HG02642 (cell line): ENCODE measurements at regions not wholly inside any gene's neighbourhood (a gene's known extent, or its start where the extent isn't known, plus 50 kb on each side); places are given as distances from the start of the nearest gene placed in this dataset.
"Not testable (repeated sequence)": the region's sequence is repeated elsewhere in the genome, so short reads cannot be mapped to it uniquely, and the experiment has no call there.

Experiments
- ATAC-seq: cut with Tn5 transposase; IDR thresholded peaks from one replicate; pipeline ENCODE4 v1.9.1; 2021; ENCODE audit warnings: mild to moderate bottlenecking; ENCODE audit not compliant: unreplicated experiment, poor library complexity

- not testable (repeated sequence) for ATAC-seq
Observed at GRCh38 chr21:5975719-5976118, 4545.7 kb upstream of the TPTE start.

- ATAC-seq: not testable (repeated sequence)
Observed at GRCh38 chr21:5997586-5997985, 4523.8 kb upstream of the TPTE start.

GRCh38 chr21:6015422-6016057 is 4505.8 kb upstream of the TPTE start:
- ATAC-seq: not testable (repeated sequence)

- not testable (repeated sequence) for ATAC-seq
Observed at GRCh38 chr21:6020460-6020859, 4500.9 kb upstream of the TPTE start.

- not testable (repeated sequence) for ATAC-seq
Observed at GRCh38 chr21:6020953-6021716, 4500.2 kb upstream of the TPTE start.

GRCh38 chr21:6021717-6022270 is 4499.6 kb upstream of the TPTE start:
- ATAC-seq: not testable (repeated sequence)

- ATAC-seq: not testable (repeated sequence)
Observed at GRCh38 chr21:6023331-6023730, 4498.1 kb upstream of the TPTE start.

GRCh38 chr21:6025139-6025538 is 4496.2 kb upstream of the TPTE start:
- not testable (repeated sequence) for ATAC-seq

GRCh38 chr21:6027497-6027896 is 4493.9 kb upstream of the TPTE start:
- not testable (repeated sequence) for ATAC-seq

GRCh38 chr21:6034124-6034678 is 4487.2 kb upstream of the TPTE start:
- not testable (repeated sequence) for ATAC-seq

GRCh38 chr21:6034820-6035473 is 4486.4 kb upstream of the TPTE start:
- ATAC-seq: not testable (repeated sequence)

GRCh38 chr21:6035474-6036155 is 4485.8 kb upstream of the TPTE start:
- ATAC-seq: not testable (repeated sequence)

GRCh38 chr21:6039224-6039623 is 4482.2 kb upstream of the TPTE start:
- ATAC-seq: not testable (repeated sequence)

GRCh38 chr21:6040095-6040494 is 4481.3 kb upstream of the TPTE start:
- ATAC-seq: not testable (repeated sequence)

- ATAC-seq: not testable (repeated sequence)
Observed at GRCh38 chr21:6043430-6044275, 4477.7 kb upstream of the TPTE start.

- not testable (repeated sequence) for ATAC-seq
Observed at GRCh38 chr21:6044695-6045094, 4476.7 kb upstream of the TPTE start.

GRCh38 chr21:6049930-6050329 is 4471.5 kb upstream of the TPTE start:
- ATAC-seq: not testable (repeated sequence)

- ATAC-seq: not testable (repeated sequence)
Observed at GRCh38 chr21:6052109-6052508, 4469.3 kb upstream of the TPTE start.

GRCh38 chr21:6053145-6053544 is 4468.2 kb upstream of the TPTE start:
- not testable (repeated sequence) for ATAC-seq
